OCI-LY1 (cell line): ENCODE measurements at regions not wholly inside any gene's neighbourhood (a gene's known extent, or its start where the extent isn't known, plus 50 kb on each side); places are given as distances from the start of the nearest gene placed in this dataset.

Experiments used
- H2AFZ ChIP-seq: fragments of 200-600 bp; sonication (generic), shearing (Covaris generic); 2 replicates; pipeline ENCODE4 v1.6.0; 2014; ENCODE audit warnings: antibody characterized with exemption, mild to moderate bottlenecking, low read length
- H3F3A ChIP-seq: fragments of 200-600 bp; sonication (generic), shearing (Covaris generic); 2 replicates; pipeline ENCODE4 v1.6.0; 2014; ENCODE audit warnings: mild to moderate bottlenecking, antibody characterized with exemption, low read length, moderate library complexity; ENCODE audit not compliant: insufficient read depth
- H3K27ac ChIP-seq: fragments of 200-600 bp; sonication (generic); 2 replicates; pipeline ENCODE4 v1.5.1; 2014; ENCODE audit warnings: low read length, mixed run types, mild to moderate bottlenecking, low read depth; ENCODE audit not compliant: poor library complexity, severe bottlenecking
- H3K27me3 ChIP-seq: fragments of 200-600 bp; sonication (generic); 2 replicates; pipeline ENCODE4 v1.6.0; 2014; ENCODE audit warnings: antibody characterized with exemption, mild to moderate bottlenecking, low read length, moderate library complexity; ENCODE audit not compliant: insufficient read depth
- H3K36me3 ChIP-seq: fragments of 200-600 bp; sonication (generic); 2 replicates; pipeline ENCODE4 v1.6.1; 2014; ENCODE audit warnings: mild to moderate bottlenecking, antibody characterized with exemption, low read length, moderate library complexity, mixed read lengths; ENCODE audit not compliant: insufficient read depth
- H3K4me1 ChIP-seq: fragments of 200-600 bp; sonication (generic); 2 replicates; pipeline ENCODE4 v1.5.1; 2014; ENCODE audit warnings: mild to moderate bottlenecking, low read length, moderate library complexity; ENCODE audit not compliant: insufficient read depth, severe bottlenecking
- H3K4me2 ChIP-seq: fragments of 200-600 bp; sonication (generic), shearing (Covaris generic); 2 replicates; pipeline ENCODE4 v1.6.1; 2014; ENCODE audit warnings: low read length
- H3K4me3 ChIP-seq: fragments of 200-600 bp; sonication (generic); 2 replicates; pipeline ENCODE4 v1.5.1; 2014; ENCODE audit warnings: low read length, low read depth, mild to moderate bottlenecking, mixed read lengths; ENCODE audit not compliant: poor library complexity, severe bottlenecking
- H3K79me2 ChIP-seq: fragments of 200-600 bp; shearing (Covaris generic); 2 replicates; pipeline ENCODE4 v1.6.1; 2016; ENCODE audit warnings: mixed run types, low read length, mixed read lengths; ENCODE audit not compliant: insufficient read depth
- H3K9ac ChIP-seq: fragments of 200-600 bp; sonication (generic), shearing (Covaris generic); 2 replicates; pipeline ENCODE4 v1.6.1; 2014; ENCODE audit warnings: mild to moderate bottlenecking, low read length, mixed read lengths
- H3K9me2 ChIP-seq: fragments of 200-600 bp; sonication (generic), shearing (Covaris generic); 2 replicates; pipeline ENCODE4 v1.6.1; 2014; ENCODE audit warnings: low read depth, mild to moderate bottlenecking, low read length, mixed read lengths
- H3K9me3 ChIP-seq: fragments of 200-600 bp; shearing (Covaris generic); 2 replicates; pipeline ENCODE4 v1.6.1; 2014; ENCODE audit warnings: low read length, mixed read lengths
- H4K20me1 ChIP-seq: fragments of 200-600 bp; sonication (generic), shearing (Covaris generic); 2 replicates; pipeline ENCODE4 v1.6.0; 2016; ENCODE audit warnings: mild to moderate bottlenecking, low read length; ENCODE audit not compliant: insufficient read depth
- CTCF ChIP-seq: fragments of 200-600 bp; sonication (generic), shearing (Covaris generic); IDR thresholded peaks from 2 replicates; pipeline ENCODE4 v1.5.1; 2017; ENCODE audit warnings: mild to moderate bottlenecking, antibody characterized with exemption, low read length, moderate library complexity, mixed read lengths
- EZH2 ChIP-seq: fragments of 200-600 bp; sonication (generic), shearing (Covaris generic); IDR thresholded peaks from 2 replicates; pipeline ENCODE4 v1.8.0; 2017; ENCODE audit warnings: borderline replicate concordance, mixed run types, mild to moderate bottlenecking, antibody characterized with exemption, low read length, moderate library complexity, mixed read lengths

GRCh38 chr5:117561531-117561930 lies 986.9 kb upstream of the SEMA6A start:
- Histone ChIP-seq H2AFZ (no peak overlapping the region), H3K9me3 (no peaks in the 10 kb centered on the region), H3K9me2 (no peaks in the 10 kb centered on the region), H3K79me2 (no peaks in the 10 kb centered on the region), H3K4me1 (no peaks in the 10 kb centered on the region), H3F3A (no peaks in the 10 kb centered on the region), H4K20me1 (no peaks in the 10 kb centered on the region), H3K27ac (no peak overlapping the region), H3K9ac (no peak overlapping the region), H3K4me3 (no peak overlapping the region), H3K36me3 (no peaks in the 10 kb centered on the region), H3K4me2 (no peak overlapping the region), H3K27me3 (no peaks in the 10 kb centered on the region)
- TF ChIP-seq CTCF (no peak), EZH2 (no peak)

GRCh38 chr5:117559005-117559844 lies 984.6 kb upstream of the SEMA6A start:
- no peak overlapping the region for H2AFZ ChIP-seq
- H3K9ac ChIP-seq: no peak overlapping the region
- H3K27me3 ChIP-seq: no peaks in the 10 kb centered on the region
- TF ChIP-seq EZH2: no peak
- TF ChIP-seq CTCF: no peak
- no peaks in the 10 kb centered on the region for H3K4me1 ChIP-seq
- H3K4me2 ChIP-seq: no peak overlapping the region
- no peaks in the 10 kb centered on the region for H3K9me2 ChIP-seq
- H3K79me2 ChIP-seq: no peaks in the 10 kb centered on the region
- H3K36me3 ChIP-seq: no peaks in the 10 kb centered on the region
- H3F3A ChIP-seq: no peaks in the 10 kb centered on the region
- H3K4me3 ChIP-seq: no peak overlapping the region
- H4K20me1 ChIP-seq: no peaks in the 10 kb centered on the region
- H3K27ac ChIP-seq: no peak overlapping the region
- H3K9me3 ChIP-seq: no peaks in the 10 kb centered on the region

GRCh38 chr5:117551236-117551635 lies 976.6 kb upstream of the SEMA6A start:
- Histone ChIP-seq H3K27me3 (no peaks in the 10 kb centered on the region), H3K9me3 (no peaks in the 10 kb centered on the region), H3K9me2 (no peaks in the 10 kb centered on the region), H3K79me2 (no peaks in the 10 kb centered on the region), H3K4me3 (no peak overlapping the region), H3K4me2 (no peak overlapping the region), H4K20me1 (no peaks in the 10 kb centered on the region), H3F3A (no peaks in the 10 kb centered on the region), H2AFZ (no peak overlapping the region), H3K36me3 (no peaks in the 10 kb centered on the region), H3K9ac (no peak overlapping the region), H3K27ac (no peak overlapping the region), H3K4me1 (no peaks in the 10 kb centered on the region)
- TF ChIP-seq CTCF: no peak
- TF ChIP-seq EZH2: no peak
